Activated T-helper 17 cell treated with anti-CD3 and anti-CD28 coated beads, Interleukin-2, amount 50 U/mL, for 72 hours (primary cell): ENCODE measurements at regions not wholly inside any gene's neighbourhood (a gene's known extent, or its start where the extent isn't known, plus 50 kb on each side); places are given as distances from the start of the nearest gene placed in this dataset.

Experiments used
- ATAC-seq: fragments of 150-1000 bp; cut with Tn5 transposase; replicated peaks from 2 replicates; pipeline ENCODE4 v1.10.0; 2021; ENCODE audit warnings: mild to moderate bottlenecking, moderate library complexity
- H3K27ac Mint-ChIP-seq: one replicate; pipeline ENCODE4 v1.8.0; 2022; ENCODE audit warnings: mixed read lengths
- H3K27me3 Mint-ChIP-seq: one replicate; pipeline ENCODE4 v1.8.0; 2022; ENCODE audit warnings: mixed read lengths
- H3K36me3 Mint-ChIP-seq: one replicate; pipeline ENCODE4 v1.8.0; 2022; ENCODE audit warnings: low read depth, mild to moderate bottlenecking, mixed read lengths
- H3K4me1 Mint-ChIP-seq: one replicate; pipeline ENCODE4 v1.8.0; 2022; ENCODE audit warnings: mixed read lengths
- H3K4me3 Mint-ChIP-seq: one replicate; pipeline ENCODE4 v1.8.0; 2022; ENCODE audit warnings: mild to moderate bottlenecking, mixed read lengths
- H3K9me3 Mint-ChIP-seq: one replicate; pipeline ENCODE4 v1.8.0; 2022; ENCODE audit warnings: mixed read lengths

- H3K9me3 Mint-ChIP-seq: peaks cover 5% of the 10 kb centered on the region
- no peak for ATAC-seq
- H3K36me3 Mint-ChIP-seq: no peaks in the 10 kb centered on the region
- no peaks in the 10 kb centered on the region for H3K4me1 Mint-ChIP-seq
- H3K27ac Mint-ChIP-seq: no peak overlapping the region
- H3K4me3 Mint-ChIP-seq: no peak overlapping the region
- no peaks in the 10 kb centered on the region for H3K27me3 Mint-ChIP-seq
Observed at GRCh38 chr18:41714872-41715271, 240.2 kb upstream of the PIK3C3 start.

- Mint-ChIP-seq H3K36me3 (no peaks in the 10 kb centered on the region), H3K4me3 (no peak overlapping the region), H3K27ac (no peak overlapping the region), H3K9me3 (peaks cover 5% of the 10 kb centered on the region), H3K4me1 (no peaks in the 10 kb centered on the region), H3K27me3 (no peaks in the 10 kb centered on the region)
- no peak for ATAC-seq
Observed at GRCh38 chr18:41713969-41714825, 240.8 kb upstream of the PIK3C3 start.

GRCh38 chr18:41706301-41706700 is 248.7 kb upstream of the PIK3C3 start:
- Mint-ChIP-seq H3K4me1 (no peaks in the 10 kb centered on the region), H3K9me3 (no peaks in the 10 kb centered on the region), H3K27me3 (peaks cover 3% of the 10 kb centered on the region), H3K4me3 (no peak overlapping the region), H3K36me3 (no peaks in the 10 kb centered on the region), H3K27ac (no peak overlapping the region)
- ATAC-seq: no peak

- H3K36me3 Mint-ChIP-seq: no peaks in the 10 kb centered on the region
- no peaks in the 10 kb centered on the region for H3K4me1 Mint-ChIP-seq
- H3K9me3 Mint-ChIP-seq: peaks cover 3% of the 10 kb centered on the region
- ATAC-seq: no peak
- H3K27ac Mint-ChIP-seq: no peak overlapping the region
- H3K27me3 Mint-ChIP-seq: peaks cover 3% of the 10 kb centered on the region
- no peak overlapping the region for H3K4me3 Mint-ChIP-seq
Observed at GRCh38 chr18:41703744-41704530, 251.1 kb upstream of the PIK3C3 start.

- Mint-ChIP-seq H3K4me1 (peaks cover 8% of the 10 kb centered on the region), H3K36me3 (no peaks in the 10 kb centered on the region), H3K9me3 (peaks cover 3% of the 10 kb centered on the region), H3K4me3 (no peak overlapping the region), H3K27ac (no peak overlapping the region), H3K27me3 (no peaks in the 10 kb centered on the region)
- no peak for ATAC-seq
Observed at GRCh38 chr18:41700416-41700815, 254.6 kb upstream of the PIK3C3 start.

- no peaks in the 10 kb centered on the region for H3K9me3 Mint-ChIP-seq
- H3K4me1 Mint-ChIP-seq: peaks cover 8% of the 10 kb centered on the region
- H3K36me3 Mint-ChIP-seq: no peaks in the 10 kb centered on the region
- no peak overlapping the region for H3K27ac Mint-ChIP-seq
- no peaks in the 10 kb centered on the region for H3K27me3 Mint-ChIP-seq
- H3K4me3 Mint-ChIP-seq: peak overlapping the region; percentile 55
- ATAC-seq: no peak
Observed at GRCh38 chr18:41695441-41695840, 259.6 kb upstream of the PIK3C3 start.

GRCh38 chr18:41693008-41693407 is 262.0 kb upstream of the PIK3C3 start:
- Mint-ChIP-seq H3K4me1 (peaks cover 8% of the 10 kb centered on the region), H3K27ac (no peak overlapping the region), H3K27me3 (no peaks in the 10 kb centered on the region), H3K4me3 (no peak overlapping the region), H3K9me3 (no peaks in the 10 kb centered on the region), H3K36me3 (no peaks in the 10 kb centered on the region)
- no peak for ATAC-seq

- H3K27me3 Mint-ChIP-seq: no peaks in the 10 kb centered on the region
Observed at GRCh38 chr18:41690332-41691127, 264.5 kb upstream of the PIK3C3 start.

GRCh38 chr18:41687138-41687537 is 267.9 kb upstream of the PIK3C3 start:
- Mint-ChIP-seq H3K4me3 (no peak overlapping the region), H3K36me3 (no peaks in the 10 kb centered on the region), H3K27me3 (no peaks in the 10 kb centered on the region), H3K9me3 (no peaks in the 10 kb centered on the region), H3K4me1 (no peaks in the 10 kb centered on the region), H3K27ac (no peak overlapping the region)
- ATAC-seq: no peak

More at GRCh38 chr18:41690332-41691127, 264.5 kb upstream of the PIK3C3 start:
- no peaks in the 10 kb centered on the region for H3K9me3 Mint-ChIP-seq
- H3K27ac Mint-ChIP-seq: no peak overlapping the region
- H3K4me1 Mint-ChIP-seq: peaks cover under 1% of the 10 kb centered on the region
- H3K4me3 Mint-ChIP-seq: no peak overlapping the region
- no peak for ATAC-seq
- H3K36me3 Mint-ChIP-seq: no peaks in the 10 kb centered on the region

- no peaks in the 10 kb centered on the region for H3K9me3 Mint-ChIP-seq
- H3K36me3 Mint-ChIP-seq: no peaks in the 10 kb centered on the region
- no peak for ATAC-seq
- H3K27ac Mint-ChIP-seq: no peak overlapping the region
- no peak overlapping the region for H3K4me3 Mint-ChIP-seq
- H3K4me1 Mint-ChIP-seq: no peaks in the 10 kb centered on the region
- no peaks in the 10 kb centered on the region for H3K27me3 Mint-ChIP-seq
Observed at GRCh38 chr18:41681138-41681880, 273.7 kb upstream of the PIK3C3 start.

- Mint-ChIP-seq H3K36me3 (no peaks in the 10 kb centered on the region), H3K27me3 (no peaks in the 10 kb centered on the region), H3K4me1 (no peaks in the 10 kb centered on the region), H3K27ac (no peak overlapping the region), H3K9me3 (peaks cover 5% of the 10 kb centered on the region), H3K4me3 (no peak overlapping the region)
- ATAC-seq: no peak
Observed at GRCh38 chr18:41674506-41674905, 280.5 kb upstream of the PIK3C3 start.

- Mint-ChIP-seq H3K36me3 (no peaks in the 10 kb centered on the region), H3K27me3 (no peaks in the 10 kb centered on the region), H3K27ac (no peak overlapping the region), H3K9me3 (peaks cover 8% of the 10 kb centered on the region), H3K4me1 (no peaks in the 10 kb centered on the region), H3K4me3 (no peak overlapping the region)
- ATAC-seq: no peak
Observed at GRCh38 chr18:41666231-41666630, 288.8 kb upstream of the PIK3C3 start.

GRCh38 chr18:41665210-41665609 is 289.8 kb upstream of the PIK3C3 start:
- H3K27me3 Mint-ChIP-seq: no peaks in the 10 kb centered on the region
- no peak for ATAC-seq
- peaks cover 8% of the 10 kb centered on the region for H3K9me3 Mint-ChIP-seq
- H3K36me3 Mint-ChIP-seq: no peaks in the 10 kb centered on the region
- H3K4me1 Mint-ChIP-seq: no peaks in the 10 kb centered on the region
- no peak overlapping the region for H3K4me3 Mint-ChIP-seq
- H3K27ac Mint-ChIP-seq: no peak overlapping the region

GRCh38 chr18:41660654-41661053 is 294.4 kb upstream of the PIK3C3 start:
- H3K9me3 Mint-ChIP-seq: peaks cover 7% of the 10 kb centered on the region
- no peaks in the 10 kb centered on the region for H3K4me1 Mint-ChIP-seq
- no peak overlapping the region for H3K27ac Mint-ChIP-seq
- no peaks in the 10 kb centered on the region for H3K27me3 Mint-ChIP-seq
- no peaks in the 10 kb centered on the region for H3K36me3 Mint-ChIP-seq
- no peak overlapping the region for H3K4me3 Mint-ChIP-seq
- ATAC-seq: no peak
